Inferior parietal cortex (tissue), 1 donor: ENCODE measurements at regions not wholly inside any gene's neighbourhood (a gene's known extent, or its start where the extent isn't known, plus 50 kb on each side); places are given as distances from the start of the nearest gene placed in this dataset.
"Not testable (repeated sequence)": the region's sequence is repeated elsewhere in the genome, so short reads cannot be mapped to it uniquely, and the experiment has no call there.

Experiments used
- DNase-seq: peaks from one replicate; pipeline ENCODE4 v3.0.0-alpha.2; 2016; ENCODE audit errors: extremely low spot score

DNA sequence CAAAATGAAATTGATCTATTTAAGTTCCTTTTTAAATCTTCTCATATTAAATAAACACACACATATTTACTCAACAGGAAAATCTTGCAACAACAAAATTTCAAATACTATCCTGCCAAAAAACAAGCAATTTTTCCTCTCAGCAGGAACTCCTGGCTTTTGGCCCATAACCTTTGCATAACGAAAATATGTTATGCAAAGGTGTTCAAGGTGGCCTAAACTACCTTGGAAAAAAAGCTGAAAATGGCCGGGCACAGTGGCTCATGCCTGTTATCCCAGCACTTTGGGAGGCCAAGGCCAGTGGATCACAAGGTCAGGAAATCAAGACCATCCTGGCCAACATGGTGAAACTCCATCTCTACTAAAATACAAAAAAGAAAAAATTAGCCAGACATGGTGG is 424.3 kb upstream of the ZNF337 start:
- not testable (repeated sequence) for DNase-seq

GRCh38 chr20:26094498-26094897 is 397.8 kb upstream of the ZNF337 start:
- not testable (repeated sequence) for DNase-seq

- DNase-seq, result not testable (repeated sequence)
Measured at GRCh38 chr20:26091921-26092320, 395.3 kb upstream of the ZNF337 start.

DNA sequence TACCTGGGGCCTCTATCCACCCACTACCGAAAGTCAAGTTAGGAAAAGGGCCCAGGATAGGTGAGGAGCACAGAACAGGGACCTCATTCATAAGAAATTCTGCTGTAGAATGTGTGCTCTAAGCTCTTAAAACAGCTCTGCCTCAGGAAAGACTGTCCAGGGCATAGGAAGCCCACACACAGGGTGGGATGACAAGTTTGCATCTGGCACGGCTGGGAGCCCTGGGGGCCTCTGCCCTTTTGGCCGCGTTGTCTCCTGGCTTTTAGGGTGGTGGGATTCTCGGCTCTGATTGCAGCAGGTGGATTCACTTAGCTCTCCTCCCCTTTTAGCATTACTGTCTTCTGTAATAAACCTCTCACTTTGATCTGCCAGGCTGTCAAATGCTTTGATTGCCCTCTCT is 389.5 kb upstream of the ZNF337 start:
- DNase-seq, result not testable (repeated sequence)

DNA sequence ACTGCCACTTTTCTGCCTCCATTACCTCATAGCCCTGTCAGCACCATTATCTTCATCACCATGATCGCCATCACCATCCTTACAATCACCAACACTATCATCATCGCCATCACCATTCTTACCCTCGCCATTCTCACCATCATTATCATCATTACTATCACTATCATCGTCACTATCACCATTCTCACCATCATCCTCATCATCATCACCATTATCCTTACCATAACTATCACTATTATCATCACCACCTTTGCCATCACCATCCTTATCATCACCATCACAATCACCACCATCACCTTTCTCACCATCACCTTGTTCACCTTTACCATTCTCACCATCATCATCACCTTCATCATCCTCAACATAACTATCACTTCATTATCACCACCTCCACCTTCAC is 377.3 kb upstream of the ZNF337 start:
- DNase-seq, result not testable (repeated sequence)

GRCh38 chr20:26059324-26059723 is 362.7 kb upstream of the ZNF337 start:
- DNase-seq, result not testable (repeated sequence)

DNA sequence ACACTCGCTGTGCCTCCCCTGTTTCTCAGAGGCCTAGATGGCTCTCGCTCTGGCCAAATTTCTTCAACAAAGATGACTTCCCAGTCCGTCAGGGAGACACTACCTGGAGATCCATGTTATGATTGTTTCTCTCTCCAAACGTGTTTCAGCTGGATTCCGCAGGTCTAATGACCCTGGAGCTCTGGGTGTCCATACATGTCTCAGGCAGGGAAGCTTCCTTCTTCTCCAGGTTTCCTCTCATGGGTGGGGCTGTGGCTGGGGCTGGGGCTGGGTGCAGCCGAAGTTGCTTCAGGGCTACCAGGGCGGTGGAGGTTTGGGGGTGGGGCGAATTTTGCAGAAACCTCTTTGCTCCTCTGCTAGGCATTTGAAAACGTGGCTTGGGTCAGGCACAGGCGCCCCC is 361.8 kb upstream of the ZNF337 start:
- DNase-seq, result not testable (repeated sequence)

DNA sequence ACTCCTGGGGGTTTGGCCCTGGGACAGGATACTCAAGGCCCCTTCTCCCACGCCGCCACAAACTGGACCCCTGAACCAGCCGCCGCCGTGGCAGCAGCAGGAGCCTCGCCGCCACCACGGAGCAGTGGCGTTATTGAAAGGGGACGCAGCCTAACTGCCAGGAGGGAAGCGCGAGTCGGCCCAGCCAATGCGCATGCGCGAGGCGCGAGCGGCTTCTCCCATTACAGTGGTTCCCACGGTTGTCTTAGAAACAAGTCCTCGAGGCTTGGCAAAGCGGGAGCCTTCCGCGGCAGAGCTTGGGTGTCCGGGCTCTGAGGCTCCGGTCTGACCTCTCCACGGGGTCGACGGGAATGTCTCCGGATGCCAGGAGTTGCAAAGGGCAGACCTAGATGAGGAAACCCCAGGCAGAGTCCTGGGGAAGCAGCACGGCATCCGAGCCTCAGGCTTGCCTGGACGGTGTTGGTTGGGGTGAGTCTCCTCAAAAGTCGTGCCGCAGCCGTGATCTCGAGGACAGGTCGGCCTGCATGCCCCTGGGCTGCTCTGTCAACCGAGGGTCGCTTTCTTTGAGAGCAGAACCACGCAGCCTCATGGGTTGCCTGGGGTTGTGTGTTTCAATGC is 360.6 kb upstream of the ZNF337 start:
- DNase-seq, result not testable (repeated sequence)

- DNase-seq, result not testable (repeated sequence)
Measured at GRCh38 chr20:26025792-26026191, 329.1 kb upstream of the ZNF337 start.

GRCh38 chr20:26010942-26011276 is 314.3 kb upstream of the ZNF337 start:
- DNase-seq, result not testable (repeated sequence)

DNA sequence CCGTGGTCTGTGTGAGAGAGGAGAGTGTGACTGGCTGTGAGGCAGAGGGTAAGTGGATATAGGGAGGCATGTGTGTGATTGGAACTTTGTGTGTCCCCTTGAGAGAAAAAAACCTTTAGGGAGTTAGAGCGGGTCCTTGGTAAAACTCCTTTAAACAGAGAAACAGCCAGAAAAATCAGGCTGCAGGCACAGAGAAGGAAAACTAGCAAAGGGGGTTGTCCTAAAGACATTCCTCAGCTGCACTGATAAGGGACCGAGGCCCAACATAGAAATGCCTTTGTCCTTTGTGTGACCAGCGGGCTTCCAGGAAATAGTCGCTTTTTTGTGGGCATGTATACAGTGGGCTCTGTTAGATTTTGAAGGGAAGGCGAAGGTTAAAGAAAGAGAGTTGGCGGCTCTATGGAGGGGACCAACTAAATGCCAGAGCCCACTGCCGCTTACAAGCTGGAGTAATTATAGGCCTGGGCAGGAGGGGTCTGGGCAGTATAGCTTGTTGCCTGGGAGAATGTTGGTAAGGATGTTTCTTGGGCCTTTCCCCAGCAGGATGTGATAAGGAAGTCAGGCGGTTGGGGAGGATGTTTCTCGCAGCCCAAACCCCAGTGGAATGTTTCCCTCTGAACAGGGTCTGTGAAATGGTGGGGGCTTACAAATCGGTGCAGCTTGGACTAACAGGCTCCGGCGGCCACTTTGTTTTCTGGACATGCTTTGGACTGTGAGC is 313.7 kb upstream of the ZNF337 start:
- not testable (repeated sequence) for DNase-seq

- DNase-seq, result peak; percentile 80
Measured at GRCh38 chr20:26009402-26010223, 313.0 kb upstream of the ZNF337 start.

DNA sequence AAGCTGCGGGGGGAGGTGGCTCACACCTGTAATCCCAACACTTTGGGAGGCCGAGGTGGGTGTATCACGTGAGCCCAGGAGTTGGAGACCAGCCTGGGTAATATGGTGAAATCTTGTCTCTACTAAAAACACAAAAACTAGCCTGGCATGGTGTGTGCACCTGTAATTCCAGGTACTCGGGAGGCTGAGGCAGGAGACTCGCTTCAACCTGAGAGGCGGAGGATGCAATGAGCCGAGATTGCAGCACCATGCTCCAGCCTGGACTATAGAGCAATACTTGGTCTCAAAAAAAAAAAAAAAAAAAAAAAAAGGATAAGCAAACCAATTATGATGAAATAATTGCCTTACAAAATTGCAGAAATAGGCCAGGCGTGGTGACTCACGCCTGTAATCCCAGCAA is 311.4 kb upstream of the ZNF337 start:
- DNase-seq, result not testable (repeated sequence)

GRCh38 chr20:26006164-26006563 is 309.5 kb upstream of the ZNF337 start:
- not testable (repeated sequence) for DNase-seq

- DNase-seq, result not testable (repeated sequence)
Measured at GRCh38 chr20:26003959-26004358, 307.3 kb upstream of the ZNF337 start.

DNA sequence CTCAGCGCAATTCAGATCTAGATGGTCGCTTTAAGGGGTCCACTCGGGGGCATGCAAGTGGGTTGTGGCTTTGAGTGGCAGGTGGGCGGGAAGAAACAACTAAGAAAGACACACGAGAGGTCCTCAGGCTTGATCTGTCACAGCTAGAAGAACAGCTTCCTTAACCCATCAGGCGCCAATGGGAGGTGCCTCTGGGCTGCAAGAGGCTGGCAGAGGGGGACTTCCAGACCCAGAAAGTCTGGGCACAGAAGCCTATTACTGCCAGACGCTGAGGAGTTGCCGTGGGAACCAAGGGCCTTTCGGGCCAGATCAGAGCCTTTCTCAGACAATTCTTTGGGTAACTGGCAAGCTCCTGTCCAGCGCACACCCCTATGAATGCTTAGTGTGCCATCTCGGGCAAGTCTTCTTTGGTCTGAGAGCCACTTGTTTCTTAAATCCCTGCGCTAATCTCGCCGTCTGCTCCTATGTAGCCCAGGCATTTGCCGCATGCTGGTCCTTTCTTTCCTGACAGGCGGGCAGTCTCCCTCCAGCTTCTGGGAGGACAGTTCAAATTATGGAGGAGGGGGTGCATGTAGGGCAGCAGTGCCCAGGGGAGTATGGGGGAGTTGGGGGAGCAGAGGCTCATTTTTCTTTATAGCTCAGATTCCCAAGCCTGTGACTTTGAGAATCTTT is 300.9 kb upstream of the ZNF337 start:
- DNase-seq, result not testable (repeated sequence)

- DNase-seq, result no peak
Measured at GRCh38 chr20:25992146-25992545, 295.5 kb upstream of the ZNF337 start.

DNA sequence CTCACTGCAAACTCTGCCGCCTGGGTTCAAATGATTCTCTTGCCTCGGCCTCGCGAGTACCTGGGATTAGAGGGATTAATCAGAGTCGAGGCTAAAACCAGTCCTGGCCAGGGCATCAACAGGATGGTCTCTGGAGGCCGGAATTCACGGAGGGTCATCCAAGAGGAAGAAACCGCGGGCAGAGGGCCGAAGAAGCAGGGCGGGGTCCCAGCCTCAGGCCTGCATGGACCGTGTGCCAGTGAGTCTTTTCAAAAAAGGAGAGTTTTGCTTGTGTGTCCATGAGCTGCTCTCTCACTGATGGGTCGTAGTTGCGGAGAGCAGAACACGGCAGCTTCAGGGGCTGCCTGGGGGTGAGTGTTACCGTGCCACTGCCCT is 295.1 kb upstream of the ZNF337 start:
- no peak for DNase-seq

- no peak for DNase-seq
Measured at GRCh38 chr20:25991051-25991755, 294.6 kb upstream of the ZNF337 start.

- DNase-seq, result not testable (repeated sequence)
Measured at GRCh38 chr20:25989686-25990085, 293.0 kb upstream of the ZNF337 start.

DNA sequence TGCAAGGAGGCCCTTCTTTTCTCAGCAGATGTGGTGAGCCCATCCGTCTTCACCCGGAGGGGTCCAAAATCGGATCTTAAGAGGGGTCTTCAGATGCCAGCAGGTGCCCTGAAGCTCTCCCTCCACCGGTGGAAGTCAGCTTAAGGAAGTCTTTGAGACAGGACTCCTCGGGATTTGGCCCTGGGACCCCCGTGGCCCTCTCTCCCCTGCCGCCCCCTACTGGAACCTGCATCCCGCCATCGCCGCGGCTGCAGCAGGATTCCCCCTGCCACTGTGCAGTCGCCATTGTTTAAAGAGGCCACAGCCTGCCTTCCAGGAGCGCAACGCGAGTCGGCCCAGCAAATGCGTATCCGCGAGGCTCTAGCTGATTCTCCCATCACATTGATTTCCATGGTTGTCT is 292.5 kb upstream of the ZNF337 start:
- DNase-seq, result no peak
